ENCODE measurements at regions not wholly inside any gene's neighbourhood (a gene's known extent, or its start where the extent isn't known, plus 50 kb on each side); places are given as distances from the start of the nearest gene placed in this dataset.

DNA sequence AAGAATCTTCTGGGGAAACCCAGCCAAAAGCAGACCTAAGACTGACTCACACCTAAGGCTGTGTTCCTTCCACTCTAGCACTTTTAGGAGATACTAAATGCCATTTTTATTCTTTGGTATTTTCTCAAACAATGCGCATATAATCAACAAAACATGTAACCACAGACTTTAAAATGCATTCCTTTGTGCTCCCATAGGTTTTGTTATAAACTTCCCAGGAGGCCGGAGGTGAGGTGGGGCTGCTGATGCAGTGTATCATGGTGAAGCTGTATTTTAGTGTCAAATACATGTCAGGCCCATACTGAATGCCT lies 155.2 kb downstream of the BTBD3 start:
- TF ChIP-seq, protein P1, sequence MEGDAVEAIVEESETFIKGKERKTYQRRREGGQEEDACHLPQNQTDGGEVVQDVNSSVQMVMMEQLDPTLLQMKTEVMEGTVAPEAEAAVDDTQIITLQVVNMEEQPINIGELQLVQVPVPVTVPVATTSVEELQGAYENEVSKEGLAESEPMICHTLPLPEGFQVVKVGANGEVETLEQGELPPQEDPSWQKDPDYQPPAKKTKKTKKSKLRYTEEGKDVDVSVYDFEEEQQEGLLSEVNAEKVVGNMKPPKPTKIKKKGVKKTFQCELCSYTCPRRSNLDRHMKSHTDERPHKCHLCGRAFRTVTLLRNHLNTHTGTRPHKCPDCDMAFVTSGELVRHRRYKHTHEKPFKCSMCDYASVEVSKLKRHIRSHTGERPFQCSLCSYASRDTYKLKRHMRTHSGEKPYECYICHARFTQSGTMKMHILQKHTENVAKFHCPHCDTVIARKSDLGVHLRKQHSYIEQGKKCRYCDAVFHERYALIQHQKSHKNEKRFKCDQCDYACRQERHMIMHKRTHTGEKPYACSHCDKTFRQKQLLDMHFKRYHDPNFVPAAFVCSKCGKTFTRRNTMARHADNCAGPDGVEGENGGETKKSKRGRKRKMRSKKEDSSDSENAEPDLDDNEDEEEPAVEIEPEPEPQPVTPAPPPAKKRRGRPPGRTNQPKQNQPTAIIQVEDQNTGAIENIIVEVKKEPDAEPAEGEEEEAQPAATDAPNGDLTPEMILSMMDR (IDR thresholded peaks at IDR 0.05), result no peak
- no peak for TF ChIP-seq POLR2A (IDR thresholded peaks at IDR 0.05)
